ENCODE measurements at regions not wholly inside any gene's neighbourhood (a gene's known extent, or its start where the extent isn't known, plus 50 kb on each side); places are given as distances from the start of the nearest gene placed in this dataset.

- TF ChIP-seq CTCF (IDR thresholded peaks at IDR 0.05; ENCODE audit: poor library complexity): no peak
- no peak for TF ChIP-seq EZH2phosphoT487 (IDR thresholded peaks at IDR 0.05; ENCODE audit: low read depth, severe bottlenecking, unreplicated experiment)
- TF ChIP-seq EZH2 (IDR thresholded peaks at IDR 0.05; ENCODE audit: borderline replicate concordance): no peak
Observed at GRCh38 chr21:27408826-27409225, 441.9 kb upstream of the ADAMTS5 start.
